Aorta (tissue), 5 donors: ENCODE measurements at regions not wholly inside any gene's neighbourhood (a gene's known extent, or its start where the extent isn't known, plus 50 kb on each side); places are given as distances from the start of the nearest gene placed in this dataset.
"Not testable (repeated sequence)": the region's sequence is repeated elsewhere in the genome, so short reads cannot be mapped to it uniquely, and the experiment has no call there.

Source experiments
- ATAC-seq: fragments of 200-7000 bp; cut with Tn5 transposase; one replicate; pipeline ENCODE4 v1.9.1; 2022; ENCODE audit warnings: moderate library complexity; ENCODE audit not compliant: low FRiP score
- DNase-seq, 2 donors: peaks; one replicate each; pipeline ENCODE4 v3.0.0-alpha.2; 2020
- H3K27ac ChIP-seq, 2 donors: one replicate each; pipeline ENCODE4 v1.5.1; 2013; ENCODE audit warnings: low read length in 2 of 2, mild to moderate bottlenecking in 2 of 2, moderate library complexity in 2 of 2, control low read depth in 1 of 2, inconsistent platforms in 1 of 2, low read depth in 1 of 2
- H3K27me3 ChIP-seq, 2 donors: one replicate each; pipeline ENCODE4 v1.6.1; 2013; ENCODE audit warnings: control low read depth in 1 of 2, low read length in 1 of 2, mild to moderate bottlenecking in 1 of 2, moderate library complexity in 1 of 2; ENCODE audit not compliant: insufficient read depth in 2 of 2, control insufficient read depth in 1 of 2
- H3K36me3 ChIP-seq, 2 donors: one replicate each; pipeline ENCODE4 v1.6.1; 2013; ENCODE audit warnings: control low read depth in 1 of 2, low read length in 1 of 2, mild to moderate bottlenecking in 1 of 2; ENCODE audit not compliant: insufficient read depth in 2 of 2, control insufficient read depth in 1 of 2
- H3K4me1 ChIP-seq, 2 donors: one replicate each; pipeline ENCODE4 v1.6.1; 2013; ENCODE audit warnings: low read length in 2 of 2, control low read depth in 1 of 2, mild to moderate bottlenecking in 1 of 2, moderate library complexity in 1 of 2; ENCODE audit not compliant: insufficient read depth in 2 of 2, control insufficient read depth in 1 of 2
- H3K4me3 ChIP-seq, 2 donors: one replicate each; pipeline ENCODE4 v1.5.1; 2013; ENCODE audit warnings: low read length in 2 of 2, control low read depth in 1 of 2, mild to moderate bottlenecking in 1 of 2
- H3K9me3 ChIP-seq: one replicate; pipeline ENCODE4 v1.6.1; 2013; ENCODE audit warnings: mild to moderate bottlenecking, low read length; ENCODE audit not compliant: control insufficient read depth
- WGBS, 2 donors: extraction: QIAGEN DNeasy Blood & Tissue Kit; methylation state at CpG; one replicate each; pipeline ENCODE4 v1.1.7; 2013; 5-methylcytosine and 5-hydroxymethylcytosine counted together
- intact Hi-C, 2 donors: fragments of 100-400 bp; cut with DNase I; formaldehyde crosslinking; loops; one replicate each; pipeline versions ENCODE4 v1.14.2 to v1.15.0; 2022
- donor health status: healthy with polysubstance abuse.
- donor health status: Bipolar disorder and iron deficiency.
- donor health status: DM: no; HTN: no; CAD: no.
- donor health status: DM: no; HTN: no; CAD: no.
- donor health status: DM: yes; HTN: yes; CAD: no.

GRCh38 chr10:62480196-62480595 lies 106.0 kb downstream of the ZNF365 start:
- no peaks in the 10 kb centered on the region for H3K9me3 ChIP-seq
- ATAC-seq (no peak), DNase-seq (no peak)
- no peak overlapping the region for H3K27ac ChIP-seq
- 28 to 34% methylated on average over 1 of the region's 1 CpG for WGBS, 2 donors
- intact Hi-C loops: no loop called here
- no peak overlapping the region for H3K4me3 ChIP-seq
- H3K36me3 ChIP-seq: no peaks in the 10 kb centered on the region
- H3K27me3 ChIP-seq: no peaks in the 10 kb centered on the region
- no peaks in the 10 kb centered on the region for H3K4me1 ChIP-seq

- Histone ChIP-seq H3K27me3 (no peaks in the 10 kb centered on the region), H3K4me3 (no peak overlapping the region), H3K27ac (no peak overlapping the region), H3K36me3 (no peaks in the 10 kb centered on the region), H3K9me3 (no peaks in the 10 kb centered on the region), H3K4me1 (no peaks in the 10 kb centered on the region)
- DNase-seq (no peak), ATAC-seq (no peak)
- WGBS, 2 donors: 85 to 97% methylated on average over 1 of the region's 1 CpG
- intact Hi-C loops: no loop called here
Measured at GRCh38 chr10:62482581-62482980, 108.4 kb downstream of the ZNF365 start.

GRCh38 chr10:62491597-62491996 lies 117.4 kb downstream of the ZNF365 start:
- H3K36me3 ChIP-seq: no peaks in the 10 kb centered on the region
- no peaks in the 10 kb centered on the region for H3K9me3 ChIP-seq
- intact Hi-C loops: no loop called here
- no peaks in the 10 kb centered on the region for H3K4me1 ChIP-seq
- H3K27me3 ChIP-seq: no peaks in the 10 kb centered on the region
- no peak for DNase-seq
- ATAC-seq: no peak
- H3K27ac ChIP-seq: no peak overlapping the region
- H3K4me3 ChIP-seq: no peak overlapping the region

GRCh38 chr10:62492012-62492869 lies 118.1 kb downstream of the ZNF365 start:
- intact Hi-C loops: no loop called here
- ATAC-seq (no peak), DNase-seq (no peak)
- WGBS, 2 donors: 75 to 79% methylated on average over 5 of the region's 5 CpGs
- no peaks in the 10 kb centered on the region for H3K9me3 ChIP-seq
- H3K4me3 ChIP-seq: no peak overlapping the region
- H3K27ac ChIP-seq: no peak overlapping the region
- H3K4me1 ChIP-seq: no peaks in the 10 kb centered on the region
- H3K36me3 ChIP-seq: no peaks in the 10 kb centered on the region
- H3K27me3 ChIP-seq: no peaks in the 10 kb centered on the region

- no peaks in the 10 kb centered on the region for H3K27me3 ChIP-seq
- 74 to 86% methylated on average over 3 of the region's 3 CpGs for WGBS, 2 donors
- no peak overlapping the region for H3K4me3 ChIP-seq
- DNase-seq (no peak), ATAC-seq (no peak)
- no peaks in the 10 kb centered on the region for H3K4me1 ChIP-seq
- no peaks in the 10 kb centered on the region for H3K36me3 ChIP-seq
- H3K9me3 ChIP-seq: peaks cover 1% of the 10 kb centered on the region
- H3K27ac ChIP-seq: no peak overlapping the region
- intact Hi-C loops: no loop called here
Measured at GRCh38 chr10:62492870-62493180, 118.7 kb downstream of the ZNF365 start.

- H3K4me3 ChIP-seq: no peak overlapping the region
- H3K27ac ChIP-seq: no peak overlapping the region
- no peaks in the 10 kb centered on the region for H3K36me3 ChIP-seq
- H3K9me3 ChIP-seq: peaks cover 1% of the 10 kb centered on the region
- H3K4me1 ChIP-seq: no peaks in the 10 kb centered on the region
- WGBS, 2 donors: 76 to 86% methylated on average over 3 of the region's 3 CpGs
- intact Hi-C loops: no loop called here
- DNase-seq (no peak), ATAC-seq (no peak)
- no peaks in the 10 kb centered on the region for H3K27me3 ChIP-seq
Measured at GRCh38 chr10:62496925-62497324, 122.8 kb downstream of the ZNF365 start.

GRCh38 chr10:62498271-62498670 lies 124.1 kb downstream of the ZNF365 start:
- Histone ChIP-seq H3K27ac (no peak overlapping the region), H3K4me1 (no peaks in the 10 kb centered on the region), H3K36me3 (no peaks in the 10 kb centered on the region), H3K27me3 (no peaks in the 10 kb centered on the region), H3K9me3 (peaks cover 1% of the 10 kb centered on the region), H3K4me3 (no peak overlapping the region)
- WGBS, 2 donors: 71 to 72% methylated on average over 3 of the region's 3 CpGs
- DNase-seq: no peak
- ATAC-seq: no peak
- intact Hi-C loops: no loop called here

- H3K36me3 ChIP-seq: not testable (repeated sequence)
Measured at GRCh38 chr10:62500116-62500515, 125.9 kb downstream of the ZNF365 start.

GRCh38 chr10:62501547-62501946 lies 127.4 kb downstream of the ZNF365 start:
- no peak overlapping the region for H3K4me3 ChIP-seq
- no peaks in the 10 kb centered on the region for H3K36me3 ChIP-seq
- H3K27me3 ChIP-seq: no peaks in the 10 kb centered on the region
- no peaks in the 10 kb centered on the region for H3K4me1 ChIP-seq
- no peak for ATAC-seq
- 73 to 76% methylated on average over 1 of the region's 1 CpG for WGBS, 2 donors
- DNase-seq: no peak
- H3K9me3 ChIP-seq: peaks cover 1% of the 10 kb centered on the region
- intact Hi-C loops: no loop called here
- H3K27ac ChIP-seq: no peak overlapping the region

More at GRCh38 chr10:62500116-62500515, 125.9 kb downstream of the ZNF365 start:
- H3K4me3 ChIP-seq, H3K4me1 ChIP-seq, H3K27ac ChIP-seq, intact Hi-C loops, H3K9me3 ChIP-seq, ATAC-seq, DNase-seq, H3K27me3 ChIP-seq: not testable (repeated sequence)
- 52 to 66% methylated on average over 3 of the region's 5 CpGs for WGBS, 2 donors
